ENCODE measurements at regions not wholly inside any gene's neighbourhood (a gene's known extent, or its start where the extent isn't known, plus 50 kb on each side); places are given as distances from the start of the nearest gene placed in this dataset.

- no peak for DNase-seq
These were observed 59.0 kb upstream of the SMAD3 start for GRCh38 chr15:67006083-67007065.

- DNase-seq: no peak
These were observed 55.5 kb upstream of the SMAD3 start for GRCh38 chr15:67009576-67010569.

- DNase-seq: no peak
These were observed 54.3 kb upstream of the SMAD3 start for GRCh38 chr15:67010898-67011616.

- DNase-seq: no peak
These were observed 53.8 kb upstream of the SMAD3 start for GRCh38 chr15:67011617-67012005.

GRCh38 chr15:67013696-67014095 is 51.7 kb upstream of the SMAD3 start:
- no peak for DNase-seq
